Sciatic nerve (tissue), 2 donors: ENCODE measurements at regions not wholly inside any gene's neighbourhood (a gene's known extent, or its start where the extent isn't known, plus 50 kb on each side); places are given as distances from the start of the nearest gene placed in this dataset.
"Not testable (repeated sequence)": the region's sequence is repeated elsewhere in the genome, so short reads cannot be mapped to it uniquely, and the experiment has no call there.

ENCODE experiments used
- ATAC-seq: fragments of 200-7000 bp; cut with Tn5 transposase; one replicate; pipeline ENCODE4 v1.9.1; 2020; ENCODE audit warnings: mild to moderate bottlenecking, moderate library complexity
- DNase-seq: peaks from one replicate; pipeline ENCODE4 v3.0.0-alpha.2; 2020; ENCODE audit warnings: low spot score
- intact Hi-C: fragments of 100-400 bp; cut with DNase I; formaldehyde crosslinking; loops from one replicate; pipeline ENCODE4 v1.14.2; 2022
- donor health status: DM: no; HTN: no; CAD: no.
- donor health status: DM: no; HTN: no; CAD: no.

- ATAC-seq (no peak), DNase-seq (no peak)
- intact Hi-C loops = no loop called here
Measured at GRCh38 chr18:4589056-4589800, 134.1 kb upstream of the DLGAP1 start.

DNA sequence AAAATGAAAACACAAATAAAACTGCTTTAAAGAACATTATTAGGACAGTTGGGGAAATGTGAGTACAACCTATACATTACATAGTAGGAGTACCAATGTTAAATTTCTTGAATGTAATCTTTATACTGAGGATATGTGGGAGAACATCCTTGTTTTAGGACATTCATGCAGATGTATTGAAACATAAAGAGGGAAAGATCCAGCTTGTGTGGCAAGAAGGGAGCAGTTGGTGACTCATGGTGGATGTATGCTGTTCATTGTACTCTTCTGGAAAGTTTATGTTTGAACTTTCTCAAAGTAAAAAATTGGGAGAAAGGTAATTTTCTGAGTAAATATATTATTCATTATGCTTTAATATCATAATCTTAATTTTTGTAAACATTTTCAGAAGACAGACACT, 132.1 kb upstream of the DLGAP1 start:
- DNase-seq (no peak), ATAC-seq (no peak)
- intact Hi-C loops = no loop called here

DNA sequence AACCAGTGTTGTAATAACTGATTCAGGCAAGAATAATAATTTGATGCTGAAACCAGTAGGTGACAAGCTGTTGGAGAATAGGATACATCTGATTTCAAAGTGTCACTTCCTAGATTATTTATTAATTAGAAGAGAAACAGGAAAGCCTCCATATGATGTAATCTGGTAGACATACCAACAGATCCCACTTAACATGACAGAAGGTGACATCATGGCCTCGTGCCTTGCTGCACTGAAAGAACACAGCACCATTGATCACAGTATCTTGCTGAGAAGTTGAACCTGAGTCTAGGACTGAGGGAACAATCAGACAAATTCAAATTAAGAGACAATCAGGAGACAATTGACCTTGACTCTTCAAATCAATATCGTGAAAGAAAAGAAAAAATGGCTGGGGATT, 131.6 kb upstream of the DLGAP1 start:
- no peak for ATAC-seq

GRCh38 chr18:4582431-4583335, 127.6 kb upstream of the DLGAP1 start:
- no peak for DNase-seq
- intact Hi-C loops = no loop called here
- ATAC-seq = no peak

More for the DNA sequence above, 131.6 kb upstream of the DLGAP1 start:
- DNase-seq = no peak
- intact Hi-C loops = no loop called here

- no peak for ATAC-seq
- intact Hi-C loops = no loop called here
- no peak for DNase-seq
Measured at GRCh38 chr18:4581966-4582365, 126.9 kb upstream of the DLGAP1 start.

DNA sequence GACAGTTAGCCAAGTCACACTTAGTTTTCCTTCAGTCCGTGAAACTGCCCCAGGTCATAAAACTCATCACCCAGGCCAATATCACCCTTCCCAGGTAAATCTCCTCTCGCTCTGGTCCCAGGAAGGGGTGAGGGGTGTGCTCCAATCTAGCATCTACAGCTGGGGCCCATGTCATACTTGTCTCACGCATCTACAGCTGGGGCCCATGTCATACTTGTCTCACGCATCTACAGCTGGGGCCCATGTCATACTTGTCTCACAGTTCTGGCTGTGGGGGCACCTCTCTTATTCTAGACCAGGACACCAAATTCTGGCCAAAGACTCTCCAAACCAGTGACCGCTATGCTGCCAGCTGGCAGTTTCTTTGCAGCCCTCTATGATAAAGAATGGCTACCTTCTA, 123.3 kb upstream of the DLGAP1 start:
- DNase-seq (no peak), ATAC-seq (no peak)
- intact Hi-C loops = no loop called here

- ATAC-seq (no peak), DNase-seq (no peak)
- intact Hi-C loops = no loop called here
Measured at GRCh38 chr18:4573735-4574134, 118.6 kb upstream of the DLGAP1 start.

GRCh38 chr18:4557502-4557901, 102.4 kb upstream of the DLGAP1 start:
- intact Hi-C loops = no loop called here
- no peak for ATAC-seq
- DNase-seq = no peak

DNA sequence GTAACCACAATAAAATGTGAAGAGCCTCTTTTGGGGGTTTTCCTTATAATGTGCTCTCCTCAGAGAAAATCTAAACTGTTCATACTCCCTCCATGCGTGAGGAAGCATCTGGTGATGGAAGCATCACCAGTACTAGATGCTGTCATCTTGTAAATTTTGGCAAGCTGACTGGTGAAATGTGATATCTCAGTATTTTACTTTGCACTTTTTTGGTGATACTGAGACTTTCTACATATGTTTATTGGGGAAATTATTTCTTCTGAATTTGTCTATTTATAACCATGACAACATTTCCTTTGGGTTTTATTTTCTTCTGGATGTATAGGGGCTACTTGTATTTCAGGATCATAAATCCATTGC, 95.9 kb upstream of the DLGAP1 start:
- intact Hi-C loops = no loop called here
- ATAC-seq (no peak), DNase-seq (no peak)

- no peak for ATAC-seq
- DNase-seq = no peak
- intact Hi-C loops = no loop called here
Measured at GRCh38 chr18:4549164-4549872, 94.2 kb upstream of the DLGAP1 start.

DNA sequence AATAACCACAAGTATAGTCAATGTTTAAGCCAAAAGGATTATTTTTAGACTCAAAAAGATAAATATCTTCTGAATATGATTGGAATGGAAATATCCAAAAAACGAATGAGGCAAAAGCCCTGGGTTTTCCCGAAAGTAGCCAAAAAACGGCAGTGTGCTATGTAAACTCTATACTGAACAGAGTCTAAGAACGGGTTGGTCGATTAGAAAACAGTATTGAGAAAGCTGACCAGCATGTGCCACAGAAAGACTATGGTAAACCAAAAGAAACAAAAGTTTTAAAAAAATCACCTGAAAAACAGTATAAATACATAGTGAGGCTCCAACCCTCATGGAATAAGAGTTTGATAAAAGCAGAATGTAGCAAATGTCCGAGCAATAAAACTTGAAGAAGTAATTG, 92.0 kb upstream of the DLGAP1 start:
- DNase-seq (no peak), ATAC-seq (no peak)
- intact Hi-C loops = no loop called here

GRCh38 chr18:4544142-4544541, 89.0 kb upstream of the DLGAP1 start:
- DNase-seq (no peak), ATAC-seq (no peak)
- intact Hi-C loops = loop anchor here (1.0 kb wide), 1 partner anchor 14 kb away; no protein-coding TSS in a partner anchor

DNA sequence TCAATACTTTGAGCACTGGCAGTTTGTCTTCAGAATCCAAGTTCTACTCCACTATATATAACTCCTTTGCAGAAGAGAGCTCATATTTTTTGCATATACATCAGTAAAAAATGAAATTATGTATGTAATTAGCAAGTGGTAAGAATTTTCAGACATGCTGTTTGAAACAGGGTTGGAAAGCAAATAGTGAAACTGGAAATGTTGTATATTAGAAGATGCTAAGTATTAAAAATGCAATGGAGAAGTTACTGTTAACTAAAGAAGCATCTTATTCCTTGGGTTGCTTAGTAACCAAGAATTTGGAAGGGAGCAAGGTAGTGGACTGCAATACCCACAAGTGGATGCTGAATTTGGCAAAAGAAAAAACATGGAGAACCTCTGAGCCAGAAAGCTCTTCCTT, 88.6 kb upstream of the DLGAP1 start:
- intact Hi-C loops = loop anchor here (1.0 kb wide), 1 partner anchor 13 kb away; no protein-coding TSS in a partner anchor
- DNase-seq = no peak
- no peak for ATAC-seq

GRCh38 chr18:4541588-4541987, 86.5 kb upstream of the DLGAP1 start:
- intact Hi-C loops = no loop called here
- ATAC-seq (no peak), DNase-seq (no peak)

GRCh38 chr18:4536447-4536846, 81.3 kb upstream of the DLGAP1 start:
- ATAC-seq (no peak), DNase-seq (no peak)
- intact Hi-C loops = no loop called here

DNA sequence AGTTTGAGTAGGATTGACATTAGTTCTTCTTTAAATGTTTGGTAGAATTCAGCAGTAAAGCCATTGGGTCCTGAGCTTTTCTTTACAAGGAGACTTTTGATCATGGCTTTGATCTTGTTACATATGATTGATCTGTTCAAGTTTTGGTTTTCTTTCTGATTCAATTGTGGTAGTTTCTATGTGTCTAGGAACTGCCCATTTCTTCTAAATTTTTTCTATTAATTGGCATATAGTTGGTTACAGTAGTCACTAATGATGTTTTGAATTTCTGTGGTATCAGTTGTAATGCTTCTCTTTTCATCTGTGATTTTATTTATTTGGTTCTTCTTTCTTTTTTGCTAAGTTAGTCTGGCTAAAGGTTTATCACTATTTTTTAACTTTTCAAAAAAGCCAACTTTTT, 73.3 kb upstream of the DLGAP1 start:
- ATAC-seq = no peak
- DNase-seq = no peak
- intact Hi-C loops = no loop called here

DNA sequence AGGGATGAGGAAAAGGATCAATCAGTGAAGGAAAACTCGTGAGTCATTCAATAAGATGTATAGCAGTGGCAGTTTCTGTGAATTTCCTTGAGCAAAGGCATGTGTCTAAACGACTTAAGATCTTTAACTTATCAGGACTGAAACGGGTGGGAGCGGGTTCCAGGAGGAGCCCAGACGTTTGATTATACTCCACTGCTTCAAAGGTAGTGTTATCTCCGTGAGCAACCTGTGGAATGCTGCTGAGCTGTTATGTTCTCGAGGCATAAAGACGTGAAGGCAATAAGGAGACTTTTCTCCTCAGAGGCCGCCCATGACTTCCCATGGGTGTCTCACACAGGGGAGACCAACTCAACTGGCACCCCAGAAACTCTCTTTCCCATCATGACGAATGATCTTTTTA, 72.7 kb upstream of the DLGAP1 start:
- DNase-seq, intact Hi-C loops, ATAC-seq: not testable (repeated sequence)

DNA sequence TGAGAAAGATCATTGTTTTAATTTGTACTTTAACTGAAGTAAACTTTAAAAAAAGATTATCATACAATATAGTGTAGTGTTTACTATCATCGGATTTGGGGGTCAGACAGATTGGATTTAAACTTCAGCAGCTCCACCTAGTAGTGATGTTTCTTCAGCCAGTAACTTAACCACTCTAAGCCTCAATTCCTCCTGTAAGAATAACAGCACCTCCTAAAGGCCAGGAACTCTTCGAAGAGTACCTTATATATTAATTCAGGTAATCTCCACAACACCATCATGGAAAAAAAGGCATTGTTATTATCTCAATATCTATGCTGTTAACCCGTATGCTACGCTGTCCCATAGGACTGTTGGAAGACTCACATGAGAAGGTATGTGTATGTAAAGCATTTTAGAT, 69.0 kb upstream of the DLGAP1 start:
- intact Hi-C loops = no loop called here
- no peak for ATAC-seq

DNA sequence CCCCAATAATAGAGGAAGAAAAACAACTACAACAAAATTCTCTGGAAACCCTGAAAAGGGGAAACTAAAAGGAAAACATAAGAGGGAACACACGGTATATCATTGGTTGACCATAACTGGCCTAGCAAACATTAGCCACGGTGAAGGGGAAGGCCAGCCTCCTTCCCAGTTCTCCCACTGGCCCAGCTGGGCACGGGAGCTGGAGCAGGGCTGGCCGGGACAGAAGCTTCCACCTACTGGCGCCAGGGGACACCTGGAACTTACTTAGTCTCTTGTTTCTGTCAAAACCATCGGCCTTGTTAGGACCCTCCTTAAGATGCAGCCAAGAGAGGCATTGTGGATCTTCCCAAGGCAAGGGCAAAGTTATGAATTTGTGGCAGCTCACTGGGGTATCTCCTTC, 56.1 kb upstream of the DLGAP1 start:
- intact Hi-C loops = no loop called here
- DNase-seq (no peak), ATAC-seq (no peak)

More for the DNA sequence above, 69.0 kb upstream of the DLGAP1 start:
- no peak for DNase-seq

- DNase-seq = no peak
- intact Hi-C loops = no loop called here
- peak; percentile 94 for ATAC-seq
Measured at GRCh38 chr18:4510711-4511110, 55.6 kb upstream of the DLGAP1 start.
